ENCODE measurements at regions not wholly inside any gene's neighbourhood (a gene's known extent, or its start where the extent isn't known, plus 50 kb on each side); places are given as distances from the start of the nearest gene placed in this dataset.

- TF ChIP-seq, protein P1, sequence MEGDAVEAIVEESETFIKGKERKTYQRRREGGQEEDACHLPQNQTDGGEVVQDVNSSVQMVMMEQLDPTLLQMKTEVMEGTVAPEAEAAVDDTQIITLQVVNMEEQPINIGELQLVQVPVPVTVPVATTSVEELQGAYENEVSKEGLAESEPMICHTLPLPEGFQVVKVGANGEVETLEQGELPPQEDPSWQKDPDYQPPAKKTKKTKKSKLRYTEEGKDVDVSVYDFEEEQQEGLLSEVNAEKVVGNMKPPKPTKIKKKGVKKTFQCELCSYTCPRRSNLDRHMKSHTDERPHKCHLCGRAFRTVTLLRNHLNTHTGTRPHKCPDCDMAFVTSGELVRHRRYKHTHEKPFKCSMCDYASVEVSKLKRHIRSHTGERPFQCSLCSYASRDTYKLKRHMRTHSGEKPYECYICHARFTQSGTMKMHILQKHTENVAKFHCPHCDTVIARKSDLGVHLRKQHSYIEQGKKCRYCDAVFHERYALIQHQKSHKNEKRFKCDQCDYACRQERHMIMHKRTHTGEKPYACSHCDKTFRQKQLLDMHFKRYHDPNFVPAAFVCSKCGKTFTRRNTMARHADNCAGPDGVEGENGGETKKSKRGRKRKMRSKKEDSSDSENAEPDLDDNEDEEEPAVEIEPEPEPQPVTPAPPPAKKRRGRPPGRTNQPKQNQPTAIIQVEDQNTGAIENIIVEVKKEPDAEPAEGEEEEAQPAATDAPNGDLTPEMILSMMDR (conservative IDR thresholded peaks at IDR 0.05), result no peak
- no peak for TF ChIP-seq EZH2 (IDR thresholded peaks at IDR 0.05; ENCODE audit: low read depth)
Observed at GRCh38 chr10:108812296-108812695, 1111.0 kb downstream of the XPNPEP1 start.

Data from PC-9 (cell line).